K562 (cell line): ENCODE measurements at regions not wholly inside any gene's neighbourhood (a gene's known extent, or its start where the extent isn't known, plus 50 kb on each side); places are given as distances from the start of the nearest gene placed in this dataset.
A peak's percentile ranks its signal among the peaks of the same experiment; 100 is the strongest.

Source experiments
- ATAC-seq: fragments of 200-7000 bp; cut with Tn5 transposase; 3 replicates; pipeline ENCODE4 v1.9.1; 2020; ENCODE audit warnings: moderate library complexity
- BruUV-seq: library from RNA; stranded (reverse); fragments of 400-500 nt; replicated peaks from 2 replicates; lab custom pipeline; 2021; lab: Mats Ljungman, UMichigan
- CTCF ChIA-PET: fragments of 300-600 bp; formaldehyde crosslinking; extraction: SDS; loops from one replicate; lab custom pipeline; 2021; ENCODE audit warnings: low intra/inter-chr PET ratio; lab: Yijun Ruan, JAX
- POLR2A ChIA-PET: fragments of 300-600, 350-650 bp; sonication (Branson Sonifier 250); formaldehyde crosslinking; extraction: SDS; loops from one replicate; lab custom pipeline; 2021; ENCODE audit warnings: antibody characterized with exemption, inconsistent platforms; lab: Yijun Ruan, JAX
- DNase-seq, 4 experiments: peaks; one replicate each; pipeline versions ENCODE4 v3.0.0 to v3.0.0-alpha.2; 2011 to 2018; ENCODE audit warnings: low spot score in 3 of 4, mixed read lengths in 3 of 4; ENCODE audit errors: extremely low read depth in 1 of 4
- FAIRE-seq: peaks from 2 replicates; lab custom pipeline; 2011; peaks lifted over from hg19 to GRCh38; lab: Jason Lieb, UNC
- H2AFZ ChIP-seq: 2 replicates; pipeline ENCODE4 v1.6.0; 2011; ENCODE audit warnings: low read depth, low read length, control low read depth, inconsistent platforms
- H3K27ac ChIP-seq: fragments of 200-600 bp; 3 replicates; pipeline ENCODE4 v1.8.0; 2011; ENCODE audit warnings: low read depth, mild to moderate bottlenecking, control low read depth, inconsistent platforms, low read length, moderate library complexity, mixed read lengths; ENCODE audit errors: extremely low read depth
- H3K27me3 ChIP-seq, 2 experiments: fragments of 300-600 bp in 1 of 2; 2 replicates in 1 of 2; 3 replicates in 1 of 2; pipeline versions ENCODE4 v1.6.0 to v1.8.0; 2011; ENCODE audit warnings: inconsistent platforms in 2 of 2, low read length in 2 of 2, mild to moderate bottlenecking in 1 of 2, mixed read lengths in 1 of 2, moderate library complexity in 1 of 2; ENCODE audit not compliant: control insufficient read depth in 2 of 2, insufficient read depth in 2 of 2
- H3K36me3 ChIP-seq: fragments of 300-600 bp; 3 replicates; pipeline ENCODE4 v1.8.0; 2011; ENCODE audit warnings: mild to moderate bottlenecking, low read length, inconsistent platforms; ENCODE audit not compliant: control insufficient read depth, insufficient read depth
- H3K4me1 ChIP-seq, 2 experiments: fragments of 200-600 bp in 1 of 2; replicated peaks in 1 of 2; 2 replicates in 1 of 2; 3 replicates in 1 of 2; pipeline versions ENCODE4 v1.5.1 to v1.8.0; 2011; ENCODE audit warnings: inconsistent platforms in 2 of 2, low read length in 2 of 2, mild to moderate bottlenecking in 1 of 2, mixed read lengths in 1 of 2, moderate library complexity in 1 of 2; ENCODE audit not compliant: control insufficient read depth in 2 of 2, insufficient read depth in 2 of 2
- H3K4me2 ChIP-seq: 2 replicates; pipeline ENCODE4 v1.6.1; 2011; ENCODE audit warnings: low read length, control low read depth, inconsistent platforms, mixed read lengths; ENCODE audit not compliant: insufficient read depth
- H3K4me3 ChIP-seq: fragments of 200-600 bp; sonication (generic), shearing (Covaris generic); 2 replicates; pipeline ENCODE4 v1.5.1; 2016; ENCODE audit warnings: control low read depth, inconsistent platforms
- H3K79me2 ChIP-seq: fragments of 200-600 bp; 3 replicates; pipeline ENCODE4 v1.8.0; 2011; ENCODE audit warnings: low read length, inconsistent platforms; ENCODE audit not compliant: control insufficient read depth, insufficient read depth
- H3K9ac ChIP-seq, 2 experiments: 2 replicates each; pipeline versions ENCODE4 v1.6.0 to v1.6.1; 2011; ENCODE audit warnings: low read depth in 2 of 2, low read length in 2 of 2, control low read depth in 1 of 2, inconsistent platforms in 1 of 2, mild to moderate bottlenecking in 1 of 2, mixed read lengths in 1 of 2; ENCODE audit not compliant: insufficient read depth in 1 of 2
- H3K9me1 ChIP-seq: one replicate; pipeline ENCODE4 v1.6.0; 2011; ENCODE audit warnings: inconsistent platforms, mild to moderate bottlenecking, low read length, moderate library complexity; ENCODE audit not compliant: control insufficient read depth, insufficient read depth
- H3K9me3 ChIP-seq: replicated peaks from 2 replicates; pipeline ENCODE4 v1.5.1; 2011; ENCODE audit warnings: low read depth, low read length, inconsistent platforms; ENCODE audit not compliant: control insufficient read depth, insufficient read depth
- H4K20me1 ChIP-seq: replicated peaks from 2 replicates; pipeline ENCODE4 v1.6.1; 2011; ENCODE audit warnings: low read length, inconsistent platforms, mixed read lengths; ENCODE audit not compliant: control insufficient read depth, insufficient read depth
- ARID1B ChIP-seq: fragments of 450-650 bp; IDR thresholded peaks from 2 replicates; pipeline ENCODE4 v1.6.1; 2016; ENCODE audit warnings: antibody characterized with exemption, mild to moderate bottlenecking, inconsistent platforms
- C11orf30 ChIP-seq: fragments of 450-650 bp; IDR thresholded peaks from 2 replicates; pipeline ENCODE4 v1.6.1; 2016; ENCODE audit warnings: low read depth, mild to moderate bottlenecking
- CBFA2T2 ChIP-seq: fragments of 450-650 bp; conservative IDR thresholded peaks from 2 replicates; pipeline ENCODE4 v1.6.1; 2017; ENCODE audit warnings: mild to moderate bottlenecking
- GATA2 ChIP-seq: sonication (generic); formaldehyde crosslinking; IDR thresholded peaks from 2 replicates; pipeline ENCODE4 v1.4.0; 2020; ENCODE audit warnings: mild to moderate bottlenecking, missing genetic modification reagents
- HIVEP1 ChIP-seq: fragments of 250-450 bp; sonication (Bioruptor Pico); IDR thresholded peaks from 2 replicates; pipeline ENCODE4 v1.4.0; 2020; ENCODE audit warnings: mild to moderate bottlenecking
- MTA2 ChIP-seq: fragments of 450-650 bp; IDR thresholded peaks from 2 replicates; pipeline ENCODE4 v1.6.1; 2016; ENCODE audit warnings: low read depth
- NR4A1 ChIP-seq, 2 experiments: fragments of 250-450 bp in 1 of 2; fragments of 450-650 bp in 1 of 2; sonication (Bioruptor Pico) in 1 of 2; IDR thresholded peaks; 2 replicates each; pipeline versions ENCODE4 v1.4.0 to v1.6.1; 2016 to 2020; ENCODE audit warnings: mild to moderate bottlenecking in 2 of 2, missing compliant biosample characterization in 1 of 2, missing genetic modification characterization in 1 of 2, moderate library complexity in 1 of 2
- PBX2 ChIP-seq, 2 experiments: IDR thresholded peaks in 1 of 2; conservative IDR thresholded peaks in 1 of 2; 2 replicates each; pipeline ENCODE4 v1.6.1; 2016; ENCODE audit warnings: low read depth in 2 of 2, mild to moderate bottlenecking in 1 of 2, missing compliant biosample characterization in 1 of 2, missing genetic modification characterization in 1 of 2, moderate library complexity in 1 of 2
- RUNX1 ChIP-seq: sonication (generic); IDR thresholded peaks from 2 replicates; pipeline ENCODE4 v1.6.1; 2016; ENCODE audit warnings: antibody characterized with exemption, low read depth
- SP2 ChIP-seq: IDR thresholded peaks from 2 replicates; pipeline ENCODE4 v1.6.1; 2011; ENCODE audit warnings: mild to moderate bottlenecking, low read depth, low read length, moderate library complexity; ENCODE audit not compliant: poor library complexity, severe bottlenecking; ENCODE audit errors: extremely low read depth
- TAL1 ChIP-seq: fragments of 450-650 bp; IDR thresholded peaks from 2 replicates; pipeline ENCODE4 v1.6.1; 2016; ENCODE audit warnings: mild to moderate bottlenecking
- TCF15 ChIP-seq: fragments of 250-450 bp; sonication (Bioruptor Pico); IDR thresholded peaks from 2 replicates; pipeline ENCODE4 v1.8.0; 2022; ENCODE audit warnings: moderate library complexity, mild to moderate bottlenecking, inconsistent platforms
- TCF3 ChIP-seq: sonication (generic); formaldehyde crosslinking; IDR thresholded peaks from 2 replicates; pipeline ENCODE4 v1.4.0; 2020; ENCODE audit warnings: mild to moderate bottlenecking, missing genetic modification reagents
- TEAD4 ChIP-seq, 2 experiments: sonication (generic) in 1 of 2; formaldehyde crosslinking in 1 of 2; IDR thresholded peaks; 2 replicates each; pipeline versions ENCODE4 v1.6.1 to v1.8.0; 2012 to 2022; ENCODE audit warnings: borderline replicate concordance in 1 of 2, inconsistent platforms in 1 of 2, low read length in 1 of 2, mild to moderate bottlenecking in 1 of 2, missing genetic modification reagents in 1 of 2
- TRIM28 ChIP-seq: fragments of 450-650 bp; IDR thresholded peaks from 2 replicates; pipeline ENCODE4 v1.6.1; 2017
- WHSC1 ChIP-seq: IDR thresholded peaks from one replicate; pipeline ENCODE4 v1.6.1; 2012; ENCODE audit warnings: low read length, control low read depth, inconsistent platforms
- ZBTB1 ChIP-seq: sonication (generic); formaldehyde crosslinking; IDR thresholded peaks from 2 replicates; pipeline ENCODE4 v1.8.1; 2023; ENCODE audit warnings: missing genetic modification reagents, low read depth, mild to moderate bottlenecking, borderline replicate concordance
- ZBTB7A ChIP-seq: IDR thresholded peaks from 2 replicates; pipeline ENCODE4 v1.6.1; 2011; ENCODE audit warnings: low read depth, mild to moderate bottlenecking, low read length, moderate library complexity, borderline replicate concordance; ENCODE audit not compliant: control insufficient read depth
- ZNF384 ChIP-seq: IDR thresholded peaks from 2 replicates; pipeline ENCODE4 v1.6.1; 2012; ENCODE audit warnings: low read depth, low read length, improper control_type of control experiment
- ZSCAN32 ChIP-seq: fragments of 450-650 bp; formaldehyde crosslinking; IDR thresholded peaks from 2 replicates; pipeline ENCODE4 v1.4.0; 2020; ENCODE audit warnings: mild to moderate bottlenecking, moderate library complexity
- WGBS: fragments of 100-300 bp; shearing (Covaris generic); methylation state at CpG from one replicate; pipeline ENCODE4 v1.1.6; 2016; ENCODE audit warnings: low coverage, mixed read lengths; ENCODE audit not compliant: insufficient coverage; ENCODE audit errors: missing lambda C conversion rate; 5-methylcytosine and 5-hydroxymethylcytosine counted together
- in situ Hi-C: fragments of 300-500 bp; cut with MboI; formaldehyde crosslinking; loops from 4 replicates; pipeline ENCODE4 v1.15.0; 2018; ENCODE audit warnings: inconsistent platforms, mixed read lengths
- intact Hi-C: fragments of 100-400 bp; cut with micrococcal nuclease; formaldehyde crosslinking; loops from 2 replicates; pipeline ENCODE4 v1.14.2; 2022

GRCh38 chr2:61649021-61649420 is 110.9 kb upstream of the XPO1 start (continued):
- no peak for TF ChIP-seq SP2
- no peak for TF ChIP-seq ZBTB7A
- no peak for TF ChIP-seq ZSCAN32 (CRISPR knock-in tag)

GRCh38 chr2:61647044-61647443 is 108.9 kb upstream of the XPO1 start:
- in situ Hi-C loops = no loop called here
- H2AFZ ChIP-seq = no peak overlapping the region
- TF ChIP-seq ZBTB1 (CRISPR knock-in tag) = no peak
- peak; percentile 58 for TF ChIP-seq CBFA2T2
- no peak for TF ChIP-seq NR4A1 (CRISPR knock-in tag; IDR thresholded peaks at IDR 0.05)
- TF ChIP-seq NR4A1 (tag; IDR thresholded peaks at IDR 0.05) = no peak
- 0 out of 2 replicates have a peak, but pooled peaks have one; percentile 23 for TF ChIP-seq MTA2
- 0 out of 2 replicates have a peak, but pooled peaks have one; percentile 30 for TF ChIP-seq ARID1B
- no peak for TF ChIP-seq WHSC1
- TF ChIP-seq C11orf30 = no peak
- TF ChIP-seq HIVEP1 = no peak
- TF ChIP-seq RUNX1 = no peak
- peak; percentile 59; the same call in 1 of the 2 replicates for TF ChIP-seq TRIM28
- peak; percentile 31; the same call in 1 of the 2 replicates for TF ChIP-seq TCF3 (CRISPR knock-in tag)
- peak; percentile 30; the same call in 1 of the 2 replicates for TF ChIP-seq TEAD4 (IDR thresholded peaks at IDR 0.05; ENCODE audit: low read length)
- no peak for TF ChIP-seq TEAD4 (CRISPR knock-in tag; IDR thresholded peaks at IDR 0.05; ENCODE audit: borderline replicate concordance)
- peak; percentile 51 for TF ChIP-seq TAL1
- TF ChIP-seq ZNF384 = no peak
- 0 out of 2 replicates have a peak, but pooled peaks have one; percentile 17 for TF ChIP-seq GATA2 (CRISPR knock-in tag)
- TF ChIP-seq TCF15 = no peak
- no peak for TF ChIP-seq PBX2 (CRISPR knock-in tag; IDR thresholded peaks at IDR 0.05; ENCODE audit: low read depth)
- 0 out of 2 replicates have a peak, but pooled peaks have one; percentile 14 for TF ChIP-seq PBX2 (tag; conservative IDR thresholded peaks at IDR 0.05; ENCODE audit: low read depth)

More at GRCh38 chr2:61647044-61647443, 108.9 kb upstream of the XPO1 start:
- CTCF ChIA-PET = no interaction called here
- Histone ChIP-seq H3K79me2 (no peaks in the 10 kb centered on the region), H3K27ac (no peak overlapping the region), H4K20me1 (no peaks in the 10 kb centered on the region), H3K9me1 (no peaks in the 10 kb centered on the region), H3K4me2 (no peak overlapping the region), H3K4me3 (no peak overlapping the region), H3K9ac (no peak overlapping the region), H3K9me3 (peaks cover 4% of the 10 kb centered on the region), H3K27me3 (no peaks in the 10 kb centered on the region), H3K4me1 (no peaks in the 10 kb centered on the region), H3K36me3 (no peaks in the 10 kb centered on the region)
- intact Hi-C loops = no loop called here
- no TSS peak for BruUV-seq
- 16% methylated on average over 5 of the region's 5 CpGs for WGBS
- POLR2A ChIA-PET = interaction anchor here (0.8 kb wide), 1 partner anchor 10 kb away, joined by 3 read pairs; no protein-coding TSS in a partner anchor
- ATAC-seq (no peak), DNase-seq (peak in 1 of 4 experiments; percentile 28), FAIRE-seq (no peak)
